ENCODE measurements at regions not wholly inside any gene's neighbourhood (a gene's known extent, or its start where the extent isn't known, plus 50 kb on each side); places are given as distances from the start of the nearest gene placed in this dataset.

- TF ChIP-seq CHD7 (IDR thresholded peaks at IDR 0.05; ENCODE audit: insufficient replicate concordance, low read length) (no peak), SRF (IDR thresholded peaks at IDR 0.05; ENCODE audit: low read depth, low read length) (no peak), RFX5 (IDR thresholded peaks at IDR 0.05; ENCODE audit: borderline replicate concordance, low read depth, low read length) (no peak)
These were observed 633.1 kb downstream of the ZPLD1 start (continued) for GRCh38 chr3:103067963-103068362.
